ENCODE measurements at regions not wholly inside any gene's neighbourhood (a gene's known extent, or its start where the extent isn't known, plus 50 kb on each side); places are given as distances from the start of the nearest gene placed in this dataset.

DNA sequence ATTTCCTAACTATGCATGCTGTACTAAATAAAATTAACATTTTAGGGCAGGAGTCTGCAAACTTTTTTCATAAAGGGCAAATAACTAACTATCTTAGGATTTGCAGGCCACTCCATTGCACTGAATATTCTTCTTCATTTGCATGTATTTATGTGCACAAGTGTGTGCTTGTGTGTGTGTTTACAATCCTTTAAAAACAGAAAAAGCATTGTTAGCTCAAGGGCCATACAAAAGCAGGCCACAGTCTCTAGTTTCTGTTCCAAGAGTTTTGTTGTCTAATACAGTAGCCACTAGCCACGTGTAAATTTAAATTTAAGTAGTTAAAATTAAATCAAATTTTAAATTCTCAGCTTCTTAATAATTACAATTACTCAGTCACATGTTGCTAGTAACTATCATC lies 621.8 kb downstream of the TMA16 start:
- no peak for TF ChIP-seq CTCF (conservative IDR thresholded peaks at IDR 0.05; ENCODE audit: low read length)
- no peak for TF ChIP-seq EZH2phosphoT487 (IDR thresholded peaks at IDR 0.05; ENCODE audit: borderline replicate concordance, low read depth, low read length)

All from OCI-LY7 (cell line).